Neuronal stem cell (in vitro differentiated cells): ENCODE measurements at regions not wholly inside any gene's neighbourhood (a gene's known extent, or its start where the extent isn't known, plus 50 kb on each side); places are given as distances from the start of the nearest gene placed in this dataset.
A peak's percentile ranks its signal among the peaks of the same experiment; 100 is the strongest.

ENCODE experiments used
- DNase-seq: peaks from one replicate; pipeline ENCODE4 v3.0.0-alpha.2; 2013; ENCODE audit warnings: low spot score
- H2AFZ ChIP-seq: one replicate; pipeline ENCODE4 v1.6.1; 2013; ENCODE audit warnings: mild to moderate bottlenecking, low read length, inconsistent platforms
- H2AK5ac ChIP-seq: 2 replicates; pipeline ENCODE4 v1.6.1; 2013; ENCODE audit warnings: low read depth, mild to moderate bottlenecking, inconsistent platforms, low read length, moderate library complexity, mixed read lengths
- H2BK120ac ChIP-seq: 2 replicates; pipeline ENCODE4 v1.6.1; 2013; ENCODE audit warnings: low read depth, mild to moderate bottlenecking, inconsistent platforms, low read length, moderate library complexity, mixed read lengths
- H2BK12ac ChIP-seq: one replicate; pipeline ENCODE4 v1.6.1; 2013; ENCODE audit warnings: low read length, inconsistent platforms
- H2BK15ac ChIP-seq: 2 replicates; pipeline ENCODE4 v1.6.1; 2013; ENCODE audit warnings: mild to moderate bottlenecking, low read length, inconsistent platforms, mixed read lengths
- H2BK5ac ChIP-seq: one replicate; pipeline ENCODE4 v1.6.1; 2013; ENCODE audit warnings: inconsistent platforms, mild to moderate bottlenecking, low read length, moderate library complexity
- H3K14ac ChIP-seq: one replicate; pipeline ENCODE4 v1.6.1; 2013; ENCODE audit warnings: low read length, inconsistent platforms
- H3K18ac ChIP-seq: 2 replicates; pipeline ENCODE4 v1.6.1; 2013; ENCODE audit warnings: low read length, inconsistent platforms
- H3K23ac ChIP-seq: 2 replicates; pipeline ENCODE4 v1.6.1; 2013; ENCODE audit warnings: low read depth, mild to moderate bottlenecking, mixed read lengths, low read length, inconsistent platforms; ENCODE audit not compliant: poor library complexity
- H3K27ac ChIP-seq: replicated peaks from 3 replicates; pipeline ENCODE4 v1.5.1; 2013; ENCODE audit warnings: low read length, inconsistent platforms
- H3K27me3 ChIP-seq, 3 experiments: 2 replicates each; pipeline ENCODE4 v1.6.1; 2013; ENCODE audit warnings: low read length in 3 of 3, mild to moderate bottlenecking in 2 of 3, inconsistent platforms in 1 of 3, low read depth in 1 of 3, mixed read lengths in 1 of 3, moderate library complexity in 1 of 3; ENCODE audit not compliant: control insufficient read depth in 3 of 3, insufficient read depth in 3 of 3
- H3K36me3 ChIP-seq, 2 donors: replicated peaks in 1 of 2; 2 replicates each; pipeline ENCODE4 v1.6.1; 2013; ENCODE audit warnings: low read length in 2 of 2; ENCODE audit not compliant: control insufficient read depth in 2 of 2, insufficient read depth in 2 of 2
- H3K4ac ChIP-seq: 2 replicates; pipeline ENCODE4 v1.6.1; 2013; ENCODE audit warnings: inconsistent platforms, mild to moderate bottlenecking, low read length, moderate library complexity
- H3K4me1 ChIP-seq, 2 donors: 1 replicate in 1 of 2; 2 replicates in 1 of 2; pipeline ENCODE4 v1.6.1; 2013; ENCODE audit warnings: low read length in 2 of 2, low read depth in 1 of 2; ENCODE audit not compliant: control insufficient read depth in 2 of 2, insufficient read depth in 1 of 2
- H3K4me2 ChIP-seq: one replicate; pipeline ENCODE4 v1.6.1; 2013; ENCODE audit warnings: mild to moderate bottlenecking, low read length, inconsistent platforms; ENCODE audit not compliant: insufficient read depth, poor library complexity, severe bottlenecking
- H3K4me3 ChIP-seq, 2 donors: 2 replicates each; pipeline ENCODE4 v1.5.1; 2013; ENCODE audit warnings: low read length in 2 of 2, mild to moderate bottlenecking in 2 of 2, inconsistent platforms in 1 of 2, moderate library complexity in 1 of 2
- H3K79me1 ChIP-seq: one replicate; pipeline ENCODE4 v1.6.1; 2013; ENCODE audit warnings: low read depth, mild to moderate bottlenecking, inconsistent platforms, low read length, moderate library complexity
- H3K9ac ChIP-seq: one replicate; pipeline ENCODE4 v1.6.1; 2013; ENCODE audit warnings: mild to moderate bottlenecking, low read depth, low read length, inconsistent platforms; ENCODE audit not compliant: poor library complexity
- H3K9me3 ChIP-seq, 2 donors: replicated peaks in 1 of 2; 2 replicates each; pipeline versions ENCODE3 to v1.6.1; 2013; ENCODE audit warnings: low read length in 2 of 2, mild to moderate bottlenecking in 2 of 2, inconsistent platforms in 1 of 2, low read depth in 1 of 2, mixed read lengths in 1 of 2, moderate library complexity in 1 of 2; ENCODE audit not compliant: control insufficient read depth in 2 of 2, insufficient read depth in 1 of 2
- H4K8ac ChIP-seq: one replicate; pipeline ENCODE4 v1.6.1; 2013; ENCODE audit warnings: low read depth, mild to moderate bottlenecking, inconsistent platforms, low read length, moderate library complexity
- H4K91ac ChIP-seq: one replicate; pipeline ENCODE4 v1.6.1; 2013; ENCODE audit warnings: low read length, low read depth, mild to moderate bottlenecking, inconsistent platforms; ENCODE audit not compliant: poor library complexity
- WGBS, 2 donors: extraction: QIAGEN DNeasy Blood & Tissue Kit; methylation state at CpG; one replicate each; pipeline ENCODE4 v1.1.7; 2013; ENCODE audit warnings: missing lambda C conversion rate in 2 of 2, mixed read lengths in 1 of 2; ENCODE audit not compliant: insufficient read length in 2 of 2, insufficient replicate concordance in 1 of 2; ENCODE audit errors: extremely low coverage in 2 of 2; 5-methylcytosine and 5-hydroxymethylcytosine counted together

DNA sequence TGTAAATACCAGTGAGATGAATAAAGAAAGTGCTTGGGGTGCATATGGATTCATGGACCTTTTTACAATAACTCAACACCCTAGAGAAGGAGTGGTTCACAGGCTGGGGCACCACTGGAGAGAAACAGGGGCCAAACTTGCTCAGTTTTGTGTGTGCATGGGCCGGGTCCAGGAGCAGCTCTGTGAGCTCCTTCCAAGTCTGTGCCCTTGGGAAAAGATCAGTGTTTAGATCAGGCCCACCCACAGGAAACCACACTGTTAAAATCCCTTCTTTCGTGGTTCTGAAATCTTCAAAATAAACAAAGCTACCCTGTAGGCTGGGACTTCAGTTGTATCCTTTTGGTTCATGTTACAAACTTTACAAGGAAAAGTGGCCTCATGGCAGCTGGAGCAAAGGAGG is 156.1 kb upstream of the TMEM260 start:
- Histone ChIP-seq H2BK120ac (no peak overlapping the region), H2BK15ac (no peak overlapping the region), H2BK12ac (no peak overlapping the region), H2AFZ (no peak overlapping the region), H3K23ac (no peak overlapping the region), H2BK5ac (no peak overlapping the region), H4K91ac (no peak overlapping the region), H3K9me3 (peaks cover 0 to 2% of the 10 kb centered on the region in 2 donors), H3K4me3 (no peak overlapping the region), H3K4me2 (no peak overlapping the region), H2AK5ac (no peak overlapping the region), H3K9ac (no peak overlapping the region), H3K27me3 (peaks cover 0 to 4% (median 0%) of the 10 kb centered on the region in 3 experiments), H3K14ac (no peak overlapping the region), H4K8ac (no peak overlapping the region), H3K79me1 (no peaks in the 10 kb centered on the region), H3K18ac (no peak overlapping the region), H3K27ac (no peak overlapping the region), H3K4ac (no peak overlapping the region), H3K4me1 (peaks cover 0 to 2% of the 10 kb centered on the region in 2 donors), H3K36me3 (no peaks in the 10 kb centered on the region)
- no CpG with 5 or more reads among the region's 2 CpGs for WGBS, 2 donors
- no peak for DNase-seq

DNA sequence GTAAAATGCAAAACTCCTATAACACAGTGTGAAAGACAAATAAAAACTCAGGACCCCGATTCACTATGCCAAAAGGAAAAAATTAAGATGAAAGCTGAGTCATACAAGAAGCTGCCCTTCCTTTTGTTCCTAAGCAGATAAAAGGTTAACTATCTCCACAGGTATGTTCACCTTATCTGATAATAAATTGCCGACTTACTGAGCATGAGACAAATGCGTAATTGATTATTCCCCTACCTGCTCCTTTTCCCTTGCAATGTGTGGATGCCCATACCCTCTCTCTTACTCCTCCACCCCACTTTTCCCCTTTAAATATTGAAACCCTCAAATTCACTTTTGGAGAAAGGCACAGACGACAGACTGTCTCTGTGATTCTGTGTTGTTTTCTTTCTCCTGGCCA is 148.6 kb upstream of the TMEM260 start:
- H3K27me3 ChIP-seq, result peaks cover 0 to 7% (median 0%) of the 10 kb centered on the region in 3 experiments
- no peak overlapping the region for H3K9ac ChIP-seq
- WGBS, 2 donors, result no CpG with 5 or more reads among the region's 4 CpGs
- no peak overlapping the region for H4K91ac ChIP-seq
- no peak overlapping the region for H2AFZ ChIP-seq
- no peak overlapping the region for H3K4ac ChIP-seq
- H3K18ac ChIP-seq, result no peak overlapping the region
- H2BK5ac ChIP-seq, result no peak overlapping the region
- H3K4me3 ChIP-seq, result no peak overlapping the region
- no peaks in the 10 kb centered on the region for H3K36me3 ChIP-seq
- no peak overlapping the region for H4K8ac ChIP-seq
- no peak overlapping the region for H2BK120ac ChIP-seq
- no peak overlapping the region for H3K14ac ChIP-seq
- H3K4me1 ChIP-seq, result no peaks in the 10 kb centered on the region
- H2BK12ac ChIP-seq, result no peak overlapping the region
- no peak overlapping the region for H3K27ac ChIP-seq
- DNase-seq, result no peak
- no peak overlapping the region for H2BK15ac ChIP-seq
- H3K79me1 ChIP-seq, result no peaks in the 10 kb centered on the region
- no peaks in the 10 kb centered on the region for H3K9me3 ChIP-seq
- H3K23ac ChIP-seq, result no peak overlapping the region
- no peak overlapping the region for H2AK5ac ChIP-seq
- H3K4me2 ChIP-seq, result no peak overlapping the region

DNA sequence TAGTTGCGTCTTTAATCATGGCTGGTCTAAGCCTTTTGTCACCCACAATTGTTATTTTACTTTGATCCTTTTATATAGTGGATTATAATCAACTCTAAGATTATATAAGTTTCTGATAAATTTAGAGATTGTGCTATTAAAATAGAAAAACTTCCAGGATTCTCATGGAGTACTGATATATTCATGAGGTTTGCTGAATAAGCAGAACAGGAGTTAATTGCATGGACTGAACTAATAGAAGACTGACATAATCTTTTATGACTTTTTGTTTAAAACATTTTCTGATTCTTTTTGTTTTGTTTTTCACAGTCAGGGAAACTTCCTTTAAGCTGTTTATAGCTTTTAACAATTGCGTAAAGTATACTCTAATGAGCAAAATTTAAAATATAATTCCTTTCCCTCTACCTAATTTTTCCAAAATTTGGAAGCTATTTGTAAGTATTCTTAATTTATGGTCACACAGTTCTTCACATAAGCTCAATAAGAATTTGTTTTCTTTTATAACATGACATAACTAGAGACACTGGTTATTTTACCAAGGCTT is 129.9 kb upstream of the TMEM260 start:
- no peak for DNase-seq
- no peaks in the 10 kb centered on the region for H3K27me3 ChIP-seq
- no peaks in the 10 kb centered on the region for H3K36me3 ChIP-seq
- H2BK12ac ChIP-seq, result no peak overlapping the region
- no peak overlapping the region for H3K23ac ChIP-seq
- H2AK5ac ChIP-seq, result no peak overlapping the region
- no peak overlapping the region for H4K91ac ChIP-seq
- H3K27ac ChIP-seq, result no peak overlapping the region
- no peak overlapping the region for H2BK120ac ChIP-seq
- no peak overlapping the region for H2BK5ac ChIP-seq
- no peak overlapping the region for H4K8ac ChIP-seq
- H3K9ac ChIP-seq, result no peak overlapping the region
- WGBS, 2 donors, result no CpG with 5 or more reads among the region's 2 CpGs
- H3K4ac ChIP-seq, result no peak overlapping the region
- H3K4me1 ChIP-seq, result no peaks in the 10 kb centered on the region
- no peak overlapping the region for H3K14ac ChIP-seq
- H3K9me3 ChIP-seq, result peaks cover 0 to 6% of the 10 kb centered on the region in 2 donors
- no peak overlapping the region for H3K4me3 ChIP-seq
- H2BK15ac ChIP-seq, result no peak overlapping the region
- no peak overlapping the region for H2AFZ ChIP-seq
- no peaks in the 10 kb centered on the region for H3K79me1 ChIP-seq
- no peak overlapping the region for H3K18ac ChIP-seq
- no peak overlapping the region for H3K4me2 ChIP-seq

DNA sequence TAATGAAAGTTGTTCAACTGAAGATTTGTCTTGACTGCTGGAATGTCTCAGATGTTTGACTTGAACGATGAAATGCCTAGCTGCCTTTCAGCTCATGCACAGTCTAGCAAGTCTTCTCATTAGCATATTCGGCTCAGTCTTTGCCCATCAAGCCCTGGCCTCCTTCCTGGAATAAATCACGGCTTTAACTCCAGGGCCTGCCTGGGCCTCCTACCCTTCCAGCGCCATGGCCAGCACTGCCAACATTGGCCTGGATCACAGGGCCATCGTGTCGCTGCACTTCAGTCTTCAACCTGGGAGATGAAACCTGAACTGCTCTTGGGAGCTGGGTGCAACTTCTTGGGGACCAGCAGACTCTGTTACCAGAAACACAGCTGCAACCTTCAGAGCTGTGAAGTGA is 126.7 kb upstream of the TMEM260 start:
- H2BK5ac ChIP-seq, result no peak overlapping the region
- no CpG with 5 or more reads among the region's 6 CpGs for WGBS, 2 donors
- no peaks in the 10 kb centered on the region for H3K4me1 ChIP-seq
- H3K23ac ChIP-seq, result no peak overlapping the region
- DNase-seq, result no peak
- no peak overlapping the region for H4K8ac ChIP-seq
- H3K14ac ChIP-seq, result no peak overlapping the region
- H3K4me2 ChIP-seq, result no peak overlapping the region
- H2AFZ ChIP-seq, result peak overlapping the region; percentile 3
- no peaks in the 10 kb centered on the region for H3K36me3 ChIP-seq
- no peak overlapping the region for H3K4ac ChIP-seq
- H2AK5ac ChIP-seq, result no peak overlapping the region
- H3K9ac ChIP-seq, result no peak overlapping the region
- H3K27ac ChIP-seq, result no peak overlapping the region
- no peak overlapping the region for H2BK12ac ChIP-seq
- no peak overlapping the region for H3K18ac ChIP-seq
- H3K9me3 ChIP-seq, result peaks cover 0 to 6% of the 10 kb centered on the region in 2 donors
- no peak overlapping the region for H2BK15ac ChIP-seq
- H3K27me3 ChIP-seq, result no peaks in the 10 kb centered on the region
- no peak overlapping the region for H4K91ac ChIP-seq
- H3K4me3 ChIP-seq, result peak overlapping the region in 1 of 2 donors; percentile 61
- H2BK120ac ChIP-seq, result no peak overlapping the region
- H3K79me1 ChIP-seq, result no peaks in the 10 kb centered on the region
